Skin of body (tissue), 1 donor: ENCODE measurements at regions not wholly inside any gene's neighbourhood (a gene's known extent, or its start where the extent isn't known, plus 50 kb on each side); places are given as distances from the start of the nearest gene placed in this dataset.
"Not testable (repeated sequence)": the region's sequence is repeated elsewhere in the genome, so short reads cannot be mapped to it uniquely, and the experiment has no call there.

Source experiments
- DNase-seq: peaks from one replicate; lab custom pipeline; 2025; lab: John Stamatoyannopoulos, UW

GRCh38 chr11:39462506-39462905 lies 1996.9 kb downstream of the LRRC4C start:
- no peak for DNase-seq

- DNase-seq = no peak
Observed at GRCh38 chr11:39461066-39461465, 1998.4 kb downstream of the LRRC4C start.

DNA sequence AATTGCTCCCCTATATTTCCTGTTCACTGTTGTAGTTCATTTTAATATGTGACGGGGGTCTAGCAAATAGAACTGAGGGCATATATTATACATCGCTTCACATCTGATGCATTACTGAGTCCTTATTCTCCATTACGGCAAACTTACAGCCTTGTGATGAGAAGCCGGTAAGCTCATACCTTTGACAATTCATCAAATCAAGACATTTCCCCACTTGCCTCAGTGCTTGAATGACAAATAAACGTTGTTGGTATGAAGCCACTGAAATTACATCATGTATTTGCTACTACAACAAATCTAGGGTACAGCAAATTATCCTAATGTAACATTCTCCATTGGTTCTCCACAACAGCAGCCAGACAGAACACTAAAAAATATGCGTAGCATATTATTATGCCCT lies 1999.8 kb downstream of the LRRC4C start:
- no peak for DNase-seq

GRCh38 chr11:39458481-39458880 lies 2001.0 kb downstream of the LRRC4C start:
- no peak for DNase-seq

DNA sequence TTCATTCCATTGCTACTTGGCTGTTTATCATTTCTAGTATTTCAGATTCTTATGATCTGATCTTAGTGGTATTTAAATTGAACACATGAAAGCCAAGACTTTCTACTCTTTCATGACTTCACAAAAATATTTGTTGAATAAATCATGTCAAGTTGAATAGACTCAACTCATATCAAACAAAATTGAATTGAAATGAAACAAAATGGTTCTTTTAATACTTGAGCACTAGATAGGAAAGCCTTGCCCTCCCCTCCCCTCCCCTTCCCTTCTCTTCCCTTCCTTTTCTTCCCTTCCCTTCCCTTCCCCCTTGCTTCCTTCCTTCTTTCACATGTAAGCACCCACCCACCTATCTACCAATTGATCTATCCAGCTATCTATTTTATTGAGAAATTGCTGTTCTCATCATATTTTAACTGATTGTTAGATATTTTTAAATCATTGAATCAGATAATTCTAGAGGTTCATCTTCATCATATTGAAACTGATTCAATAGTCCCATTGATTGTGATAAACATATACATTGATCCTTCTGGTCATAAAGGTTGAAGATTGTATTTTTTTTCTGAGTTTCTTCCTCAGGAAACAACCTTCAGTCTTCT lies 2015.9 kb downstream of the LRRC4C start:
- no peak for DNase-seq

DNA sequence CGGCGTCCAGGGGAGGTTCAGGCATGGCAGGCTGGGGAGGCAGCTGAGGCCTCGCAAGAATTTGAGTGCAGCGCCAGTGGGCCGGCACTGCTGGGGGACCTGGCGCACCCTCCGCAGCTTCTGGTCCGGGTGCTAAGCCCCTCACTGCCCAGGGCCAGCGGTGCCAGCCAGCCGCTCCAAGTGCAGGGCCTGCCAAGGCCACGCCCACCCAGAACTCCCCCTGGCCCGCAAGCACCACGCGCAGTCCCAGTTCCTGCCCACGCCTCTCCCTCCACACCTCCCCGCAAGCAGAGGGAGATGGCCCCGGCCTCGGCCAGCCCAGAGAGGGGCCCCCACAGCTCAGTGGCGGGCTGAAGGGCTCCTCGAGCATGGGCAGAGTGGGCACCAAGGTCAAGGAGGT lies 2017.3 kb downstream of the LRRC4C start:
- no peak for DNase-seq

DNA sequence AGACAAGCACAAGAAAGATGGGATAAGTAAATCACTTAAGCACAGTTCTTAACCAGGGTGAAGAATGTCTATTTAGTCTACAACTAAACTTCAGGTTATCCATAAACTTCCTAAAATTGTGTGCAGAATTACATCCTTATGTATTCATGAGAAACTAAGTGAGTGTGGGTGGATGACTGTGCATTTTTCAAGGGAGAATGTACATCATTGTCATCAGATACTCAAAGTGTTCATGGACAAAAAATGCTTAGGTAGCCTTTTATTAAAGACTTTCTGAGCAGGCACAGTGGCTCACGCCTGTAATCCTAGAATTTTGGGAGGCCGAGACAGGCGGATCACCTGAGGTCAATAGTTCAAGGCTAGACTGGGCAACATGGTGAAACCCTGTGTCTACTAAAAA lies 2023.8 kb downstream of the LRRC4C start:
- DNase-seq = no peak

GRCh38 chr11:39434466-39434865 lies 2025.0 kb downstream of the LRRC4C start:
- DNase-seq = no peak

GRCh38 chr11:39432929-39433328 lies 2026.5 kb downstream of the LRRC4C start:
- no peak for DNase-seq

DNA sequence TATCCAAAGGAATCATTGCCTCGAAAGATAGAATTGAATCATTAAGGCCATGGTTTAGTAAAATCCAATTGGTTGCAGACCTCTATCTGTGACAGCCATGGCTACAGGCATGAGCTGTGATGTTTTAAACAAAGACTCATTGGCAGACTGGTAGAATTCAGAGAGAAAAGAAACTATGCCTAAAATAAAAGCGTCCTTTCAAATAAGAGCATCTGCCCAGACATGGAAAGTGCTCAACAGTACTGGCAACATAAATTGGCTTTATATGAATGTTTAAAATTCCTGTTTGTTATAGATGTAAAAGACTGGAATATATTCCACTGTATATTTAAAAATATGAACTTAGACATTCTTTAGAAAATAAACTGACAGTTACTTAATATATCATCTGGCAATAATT lies 2034.2 kb downstream of the LRRC4C start:
- DNase-seq = no peak

DNA sequence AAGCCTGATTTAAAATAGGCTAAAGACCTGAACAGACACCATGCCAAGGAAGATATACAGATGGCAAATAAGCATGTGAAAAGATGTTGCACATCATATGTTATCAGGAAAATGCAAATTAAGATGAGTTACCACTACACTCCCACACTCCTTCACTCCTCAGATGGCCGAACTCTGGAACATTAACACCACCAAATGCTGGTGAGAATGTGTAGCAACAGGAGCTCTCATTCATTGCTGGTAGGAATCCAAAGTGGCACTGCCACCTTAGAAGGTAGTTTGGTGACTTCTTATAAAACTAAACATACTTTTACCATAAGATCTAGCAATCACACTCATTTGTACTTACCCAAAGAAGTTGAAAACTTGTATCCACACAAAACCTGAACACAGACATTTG lies 2047.3 kb downstream of the LRRC4C start:
- no peak for DNase-seq

- no peak for DNase-seq
Observed at GRCh38 chr11:39385911-39386310, 2073.5 kb downstream of the LRRC4C start.

DNA sequence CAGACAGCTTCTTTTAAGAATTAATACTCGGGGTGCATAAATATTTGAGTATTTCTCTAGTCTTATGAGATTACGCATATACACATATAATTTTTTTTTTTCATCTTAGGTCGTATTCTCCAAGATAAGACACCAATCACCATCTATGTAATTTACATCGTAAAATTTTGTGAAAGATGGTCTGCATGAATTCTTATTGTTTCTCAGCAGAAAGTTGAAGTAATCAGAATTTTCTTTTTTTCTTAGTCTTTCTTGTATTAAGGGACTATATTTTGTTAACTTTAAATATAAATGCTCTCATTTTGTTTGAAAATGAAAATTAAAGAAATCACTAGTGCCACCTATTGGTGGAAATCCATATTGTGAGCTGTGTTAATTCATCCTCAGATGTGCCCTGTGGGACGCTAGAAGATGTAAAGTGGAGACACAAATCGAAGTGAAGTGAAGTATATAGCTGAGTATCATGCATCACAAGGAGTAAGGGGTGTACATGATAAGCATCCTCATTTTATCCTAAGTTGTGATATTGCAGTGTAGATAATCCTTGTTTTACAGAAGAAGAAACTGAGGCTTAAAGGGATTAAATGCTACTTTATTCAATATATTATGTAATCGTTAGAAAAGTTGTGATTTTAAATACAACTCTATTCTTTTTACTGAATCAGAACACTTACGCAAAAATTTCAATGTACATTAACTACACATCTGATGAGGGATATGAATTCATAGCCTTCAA lies 2084.3 kb downstream of the LRRC4C start:
- peak; percentile 1 for DNase-seq

DNA sequence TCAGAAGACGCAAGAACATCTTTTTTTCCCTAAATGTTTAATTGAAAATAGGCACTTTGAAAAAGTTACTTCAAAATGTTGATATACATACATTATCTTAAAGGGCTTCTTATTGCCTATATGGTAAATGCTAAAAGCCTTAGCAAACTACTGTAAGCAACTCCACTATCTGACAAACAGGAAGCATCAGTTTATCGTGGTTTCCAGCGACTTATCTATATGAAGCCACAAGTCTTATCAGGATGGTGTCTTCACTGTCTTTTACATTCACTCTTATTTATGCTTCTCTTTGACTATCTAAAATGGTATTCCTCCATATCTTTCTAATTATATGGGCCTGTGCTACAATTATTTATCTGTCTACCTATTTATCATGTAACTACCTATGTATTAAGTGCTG lies 2091.9 kb downstream of the LRRC4C start:
- DNase-seq = no peak

DNA sequence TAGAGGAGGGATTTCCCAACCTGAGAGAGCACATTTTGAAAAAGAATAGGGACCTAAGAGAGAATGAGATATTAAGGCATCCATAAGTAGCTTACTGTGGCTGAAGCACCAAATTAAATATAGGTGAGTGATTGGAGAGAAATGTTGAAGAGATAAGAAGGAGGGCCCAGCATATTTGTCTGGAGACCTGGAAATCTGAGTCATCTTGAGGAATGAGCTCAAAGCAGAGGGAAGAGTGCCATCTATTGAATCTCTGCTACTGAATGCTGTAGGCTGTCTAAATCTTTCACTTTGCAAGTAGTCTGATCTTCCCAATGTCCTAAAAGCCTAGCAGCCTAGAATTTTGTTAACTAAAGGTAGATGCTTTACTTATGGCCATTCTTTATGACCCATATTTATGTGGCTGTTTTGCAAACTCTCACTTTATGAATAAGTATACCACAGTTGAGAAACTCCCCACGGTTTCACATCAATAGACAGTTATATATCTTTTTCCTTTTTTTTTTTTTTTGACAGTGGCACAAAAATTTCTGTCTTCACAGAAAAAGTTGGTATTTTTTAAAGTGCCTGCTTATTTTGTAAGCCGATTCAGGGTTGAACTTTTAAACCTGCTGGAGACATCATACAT lies 2093.5 kb downstream of the LRRC4C start:
- DNase-seq = peak; percentile 2

DNA sequence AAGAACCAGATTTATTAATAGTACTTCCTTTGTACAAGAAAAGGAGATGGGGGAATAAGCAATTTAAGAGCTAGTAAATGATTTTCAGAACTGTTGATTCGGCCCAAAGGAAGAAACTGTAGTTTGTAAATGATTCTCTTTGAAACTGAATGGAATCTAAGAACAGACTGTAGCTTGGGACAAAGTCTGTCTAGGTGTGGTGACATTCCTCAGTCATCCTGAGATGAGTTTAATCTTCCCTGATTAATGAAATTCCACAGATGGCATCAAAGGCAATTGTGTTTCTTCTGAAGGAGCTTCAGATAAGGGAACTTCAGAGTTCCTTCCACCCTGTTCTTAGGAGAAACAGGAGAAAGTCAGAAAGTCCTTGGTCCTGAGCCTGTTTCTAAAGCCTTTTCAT lies 2095.9 kb downstream of the LRRC4C start:
- DNase-seq = no peak

- no peak for DNase-seq
Observed at GRCh38 chr11:39361557-39361956, 2097.9 kb downstream of the LRRC4C start.

DNA sequence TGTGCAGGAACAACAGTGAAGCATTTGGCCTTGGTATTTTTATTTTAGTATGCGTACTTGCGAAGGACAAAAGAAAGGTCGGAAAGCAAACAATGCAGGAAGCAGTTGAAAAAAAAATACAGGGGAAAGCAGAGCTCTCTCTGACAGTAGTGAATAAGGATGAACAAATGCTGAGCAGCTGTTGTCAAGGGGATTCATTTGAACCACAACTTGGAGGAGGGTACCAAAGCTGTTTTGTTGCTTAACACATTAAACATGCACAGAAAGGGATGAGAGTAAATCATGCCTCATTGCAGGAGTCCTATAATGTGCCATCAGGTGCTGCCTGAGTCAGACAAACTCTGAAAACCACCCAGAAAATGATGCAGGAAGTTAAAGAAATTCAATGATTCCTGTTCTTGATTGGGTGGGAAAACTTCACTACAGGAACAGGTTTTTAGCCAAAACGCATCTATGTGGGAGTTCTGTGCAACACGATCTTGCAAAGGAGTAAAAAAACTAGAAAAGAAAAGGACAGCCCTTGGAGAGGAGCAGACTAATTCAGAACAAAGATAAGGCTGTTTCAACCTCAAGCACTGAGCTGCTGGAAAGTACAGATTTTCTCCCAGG lies 2113.5 kb downstream of the LRRC4C start:
- DNase-seq = no peak

DNA sequence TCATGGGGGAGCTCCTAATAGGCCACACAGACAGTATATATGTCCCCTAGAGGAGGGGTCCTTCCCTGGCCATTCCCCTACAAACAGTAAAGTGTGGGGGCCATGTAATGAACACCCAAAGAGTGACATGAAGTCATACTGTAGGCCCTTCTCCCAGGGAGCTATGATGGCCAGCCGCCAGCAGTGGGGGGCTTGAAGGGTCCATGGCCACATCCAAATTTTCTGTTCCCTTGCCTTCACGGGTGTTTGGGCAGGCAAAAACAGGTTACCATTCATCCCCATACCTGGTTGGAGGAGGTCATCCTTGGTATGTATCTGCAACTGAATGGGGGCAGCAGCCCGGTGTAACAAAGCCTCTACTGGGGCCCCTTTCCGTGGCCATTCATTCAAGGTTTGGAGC lies 2118.0 kb downstream of the LRRC4C start:
- no peak for DNase-seq

- DNase-seq = not testable (repeated sequence)
Observed at GRCh38 chr11:39333006-39333405, 2126.4 kb downstream of the LRRC4C start.

- no peak for DNase-seq
Observed at GRCh38 chr11:39327302-39327701, 2132.2 kb downstream of the LRRC4C start.

DNA sequence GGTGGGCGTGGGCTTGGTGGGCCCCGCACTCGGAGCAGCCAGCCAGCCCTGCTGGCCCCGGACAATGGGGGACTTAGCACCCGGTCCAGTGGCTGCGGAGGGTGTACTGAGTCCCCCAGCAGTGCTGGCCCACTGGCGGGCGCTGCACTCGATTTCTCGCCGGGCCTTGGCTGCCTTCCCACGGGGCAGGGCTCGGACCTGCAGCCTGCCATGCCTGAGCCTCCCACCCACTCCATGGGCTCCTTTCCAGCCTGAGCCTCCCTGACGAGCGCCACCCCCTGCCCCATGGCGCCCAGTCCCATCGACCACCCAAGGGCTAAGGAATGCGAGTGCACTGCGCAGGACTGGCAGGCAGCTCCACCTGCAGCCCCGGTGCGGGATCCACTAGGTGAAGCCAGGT lies 2147.6 kb downstream of the LRRC4C start:
- DNase-seq = not testable (repeated sequence)

- DNase-seq = no peak
Observed at GRCh38 chr11:39304586-39304985, 2154.9 kb downstream of the LRRC4C start.
